ENCODE measurements at regions not wholly inside any gene's neighbourhood (a gene's known extent, or its start where the extent isn't known, plus 50 kb on each side); places are given as distances from the start of the nearest gene placed in this dataset.

DNA sequence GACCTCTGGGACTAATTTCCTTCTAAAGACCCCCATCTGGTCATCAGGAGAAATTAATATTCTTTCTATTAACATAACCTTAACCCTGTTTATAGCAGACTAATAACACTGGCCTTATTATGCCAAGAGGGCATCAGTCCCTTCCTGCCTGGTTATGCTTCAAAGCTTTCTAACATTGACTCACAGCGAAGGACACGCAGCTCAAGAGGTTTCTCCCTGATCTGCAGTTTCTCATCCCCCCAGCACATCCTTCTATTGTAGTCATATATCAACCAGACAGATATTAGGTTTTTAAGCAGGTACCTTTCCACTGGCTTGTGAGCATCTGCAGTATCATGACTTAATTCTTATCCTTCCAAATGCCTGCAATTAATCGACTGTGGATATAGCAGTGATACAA lies 100.0 kb upstream of the CXCR4 start:
- TF ChIP-seq, protein P1, sequence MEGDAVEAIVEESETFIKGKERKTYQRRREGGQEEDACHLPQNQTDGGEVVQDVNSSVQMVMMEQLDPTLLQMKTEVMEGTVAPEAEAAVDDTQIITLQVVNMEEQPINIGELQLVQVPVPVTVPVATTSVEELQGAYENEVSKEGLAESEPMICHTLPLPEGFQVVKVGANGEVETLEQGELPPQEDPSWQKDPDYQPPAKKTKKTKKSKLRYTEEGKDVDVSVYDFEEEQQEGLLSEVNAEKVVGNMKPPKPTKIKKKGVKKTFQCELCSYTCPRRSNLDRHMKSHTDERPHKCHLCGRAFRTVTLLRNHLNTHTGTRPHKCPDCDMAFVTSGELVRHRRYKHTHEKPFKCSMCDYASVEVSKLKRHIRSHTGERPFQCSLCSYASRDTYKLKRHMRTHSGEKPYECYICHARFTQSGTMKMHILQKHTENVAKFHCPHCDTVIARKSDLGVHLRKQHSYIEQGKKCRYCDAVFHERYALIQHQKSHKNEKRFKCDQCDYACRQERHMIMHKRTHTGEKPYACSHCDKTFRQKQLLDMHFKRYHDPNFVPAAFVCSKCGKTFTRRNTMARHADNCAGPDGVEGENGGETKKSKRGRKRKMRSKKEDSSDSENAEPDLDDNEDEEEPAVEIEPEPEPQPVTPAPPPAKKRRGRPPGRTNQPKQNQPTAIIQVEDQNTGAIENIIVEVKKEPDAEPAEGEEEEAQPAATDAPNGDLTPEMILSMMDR (IDR thresholded peaks at IDR 0.05; ENCODE audit: insufficient read depth, low read length), result no peak
- TF ChIP-seq POLR2AphosphoS5 (IDR thresholded peaks at IDR 0.05; ENCODE audit: low read depth), result no peak
